ENCODE measurements at regions not wholly inside any gene's neighbourhood (a gene's known extent, or its start where the extent isn't known, plus 50 kb on each side); places are given as distances from the start of the nearest gene placed in this dataset.

DNA sequence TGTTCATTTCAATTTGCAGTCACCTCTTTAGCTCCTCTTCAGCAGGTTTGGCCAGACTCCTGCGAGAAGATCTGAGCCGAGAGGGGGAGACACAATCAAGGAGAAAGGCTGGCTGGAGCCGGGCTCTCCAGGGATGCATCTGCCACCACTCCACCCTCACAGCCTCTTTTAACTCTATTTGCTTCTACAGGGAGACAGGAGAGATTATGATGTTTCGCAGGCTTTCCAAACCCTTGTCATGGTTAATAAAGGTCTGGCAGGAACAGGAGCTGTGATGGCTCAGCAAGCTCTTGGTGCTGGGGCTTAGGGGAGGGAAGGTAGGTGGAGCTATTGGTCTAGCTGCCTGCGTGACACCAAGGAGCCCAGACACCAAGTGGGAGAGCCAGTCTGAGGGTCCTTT lies 448.1 kb upstream of the PODXL start:
- TF ChIP-seq, protein P1, sequence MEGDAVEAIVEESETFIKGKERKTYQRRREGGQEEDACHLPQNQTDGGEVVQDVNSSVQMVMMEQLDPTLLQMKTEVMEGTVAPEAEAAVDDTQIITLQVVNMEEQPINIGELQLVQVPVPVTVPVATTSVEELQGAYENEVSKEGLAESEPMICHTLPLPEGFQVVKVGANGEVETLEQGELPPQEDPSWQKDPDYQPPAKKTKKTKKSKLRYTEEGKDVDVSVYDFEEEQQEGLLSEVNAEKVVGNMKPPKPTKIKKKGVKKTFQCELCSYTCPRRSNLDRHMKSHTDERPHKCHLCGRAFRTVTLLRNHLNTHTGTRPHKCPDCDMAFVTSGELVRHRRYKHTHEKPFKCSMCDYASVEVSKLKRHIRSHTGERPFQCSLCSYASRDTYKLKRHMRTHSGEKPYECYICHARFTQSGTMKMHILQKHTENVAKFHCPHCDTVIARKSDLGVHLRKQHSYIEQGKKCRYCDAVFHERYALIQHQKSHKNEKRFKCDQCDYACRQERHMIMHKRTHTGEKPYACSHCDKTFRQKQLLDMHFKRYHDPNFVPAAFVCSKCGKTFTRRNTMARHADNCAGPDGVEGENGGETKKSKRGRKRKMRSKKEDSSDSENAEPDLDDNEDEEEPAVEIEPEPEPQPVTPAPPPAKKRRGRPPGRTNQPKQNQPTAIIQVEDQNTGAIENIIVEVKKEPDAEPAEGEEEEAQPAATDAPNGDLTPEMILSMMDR (IDR thresholded peaks at IDR 0.05; ENCODE audit: borderline replicate concordance, extremely low read depth, low read length, poor library complexity, severe bottlenecking), result no peak
- no peak for TF ChIP-seq EZH2 (IDR thresholded peaks at IDR 0.05; ENCODE audit: borderline replicate concordance, low read depth, low read length, severe bottlenecking)
